Activated CD8-positive, alpha-beta memory T cell treated with anti-CD3 and anti-CD28 coated beads, Interleukin-2, amount 50 U/mL, for 4 hours (primary cell): ENCODE measurements at regions not wholly inside any gene's neighbourhood (a gene's known extent, or its start where the extent isn't known, plus 50 kb on each side); places are given as distances from the start of the nearest gene placed in this dataset.

ENCODE experiments used
- DNase-seq: peaks from one replicate; pipeline ENCODE4 v3.0.0-alpha.2; 2020

GRCh38 chr9:74281674-74282073, 215.5 kb upstream of the RORB start:
- no peak for DNase-seq

- DNase-seq = no peak
Observed at GRCh38 chr9:74282526-74283253, 214.4 kb upstream of the RORB start.

- DNase-seq = no peak
Observed at GRCh38 chr9:74284581-74285450, 212.3 kb upstream of the RORB start.

- no peak for DNase-seq
Observed at GRCh38 chr9:74293479-74293878, 203.7 kb upstream of the RORB start.

- no peak for DNase-seq
Observed at GRCh38 chr9:74303945-74304344, 193.2 kb upstream of the RORB start.

GRCh38 chr9:74304598-74304997, 192.5 kb upstream of the RORB start:
- no peak for DNase-seq

GRCh38 chr9:74309654-74310053, 187.5 kb upstream of the RORB start:
- DNase-seq = no peak

- DNase-seq = no peak
Observed at GRCh38 chr9:74317235-74317634, 179.9 kb upstream of the RORB start.

- DNase-seq = no peak
Observed at GRCh38 chr9:74321396-74321795, 175.7 kb upstream of the RORB start.

GRCh38 chr9:74322661-74323314, 174.3 kb upstream of the RORB start:
- DNase-seq = no peak

GRCh38 chr9:74330487-74331214, 166.5 kb upstream of the RORB start:
- no peak for DNase-seq

GRCh38 chr9:74331607-74332006, 165.5 kb upstream of the RORB start:
- DNase-seq = no peak

GRCh38 chr9:74333384-74334032, 163.6 kb upstream of the RORB start:
- no peak for DNase-seq

GRCh38 chr9:74334271-74334670, 162.9 kb upstream of the RORB start:
- DNase-seq = no peak

GRCh38 chr9:74336161-74336560, 161.0 kb upstream of the RORB start:
- no peak for DNase-seq

GRCh38 chr9:74348777-74349176, 148.4 kb upstream of the RORB start:
- no peak for DNase-seq

- no peak for DNase-seq
Observed at GRCh38 chr9:74355107-74355506, 142.0 kb upstream of the RORB start.

- DNase-seq = no peak
Observed at GRCh38 chr9:74357577-74357976, 139.6 kb upstream of the RORB start.

- no peak for DNase-seq
Observed at GRCh38 chr9:74358959-74359358, 138.2 kb upstream of the RORB start.

- no peak for DNase-seq
Observed at GRCh38 chr9:74361508-74361907, 135.6 kb upstream of the RORB start.

GRCh38 chr9:74362423-74362822, 134.7 kb upstream of the RORB start:
- no peak for DNase-seq

- no peak for DNase-seq
Observed at GRCh38 chr9:74366111-74366510, 131.0 kb upstream of the RORB start.

GRCh38 chr9:74369844-74370243, 127.3 kb upstream of the RORB start:
- no peak for DNase-seq
